HEK293 (cell line): ENCODE measurements at regions not wholly inside any gene's neighbourhood (a gene's known extent, or its start where the extent isn't known, plus 50 kb on each side); places are given as distances from the start of the nearest gene placed in this dataset.

Source experiments
- CTCF ChIA-PET: fragments of 350-600 bp; formaldehyde crosslinking; extraction: SDS; loops from one replicate; lab custom pipeline; 2021; ENCODE audit warnings: antibody characterized with exemption; lab: Yijun Ruan, JAX
- POLR2A ChIA-PET: fragments of 300-600 bp; formaldehyde crosslinking; extraction: SDS; loops from one replicate; lab custom pipeline; 2020; ENCODE audit warnings: antibody characterized with exemption, inconsistent platforms; lab: Yijun Ruan, JAX
- H3K27ac ChIP-seq: fragments of 200-500 bp; sonication (Bioruptor generic); 2 replicates; pipeline ENCODE4 v1.5.1; 2014; ENCODE audit warnings: low read depth, low read length, control low read depth, inconsistent platforms; ENCODE audit errors: extremely low read depth
- H3K36me3 ChIP-seq, 2 experiments: fragments of 200-500 bp in 1 of 2; sonication (Bioruptor generic) in 1 of 2; 1 replicate in 1 of 2; 2 replicates in 1 of 2; pipeline ENCODE4 v1.5.1; 2014 to 2017; ENCODE audit warnings: inconsistent platforms in 2 of 2, low read length in 2 of 2; ENCODE audit not compliant: control insufficient read depth in 2 of 2, insufficient read depth in 1 of 2
- H3K4me1 ChIP-seq: fragments of 200-500 bp; sonication (Bioruptor generic); 2 replicates; pipeline ENCODE4 v1.5.1; 2014; ENCODE audit warnings: mild to moderate bottlenecking, low read length, inconsistent platforms; ENCODE audit not compliant: control insufficient read depth, insufficient read depth
- H3K4me3 ChIP-seq: 2 replicates; pipeline ENCODE4 v1.5.1; 2011; ENCODE audit warnings: low read depth, mild to moderate bottlenecking, control low read depth, low read length, moderate library complexity
- H3K9me3 ChIP-seq: fragments of 200-500 bp; sonication (Bioruptor generic); 2 replicates; pipeline ENCODE4 v1.5.1; 2014; ENCODE audit warnings: low read depth, low read length, inconsistent platforms; ENCODE audit not compliant: control insufficient read depth, insufficient read depth
- GLIS2 ChIP-seq: fragments of 450-650 bp; formaldehyde crosslinking; IDR thresholded peaks from 2 replicates; pipeline ENCODE4 v1.5.1; 2016; ENCODE audit warnings: missing biosample characterization, missing genetic modification characterization
- HOXC10 ChIP-seq: sonication (generic); formaldehyde crosslinking; IDR thresholded peaks from 2 replicates; pipeline ENCODE4 v1.8.1; 2023; ENCODE audit warnings: mild to moderate bottlenecking, missing genetic modification reagents
- KLF8 ChIP-seq: fragments of 450-650 bp; formaldehyde crosslinking; IDR thresholded peaks from 2 replicates; pipeline ENCODE4 v1.5.1; 2016; ENCODE audit warnings: missing biosample characterization, missing genetic modification characterization
- OSR2 ChIP-seq: fragments of 450-650 bp; formaldehyde crosslinking; IDR thresholded peaks from 2 replicates; pipeline ENCODE4 v1.5.1; 2016; ENCODE audit warnings: missing biosample characterization, missing genetic modification characterization
- SALL2 ChIP-seq: fragments of 450-650 bp; formaldehyde crosslinking; IDR thresholded peaks from 2 replicates; pipeline ENCODE4 v1.5.0; 2017; ENCODE audit warnings: missing biosample characterization, mild to moderate bottlenecking, missing genetic modification characterization, borderline replicate concordance
- TRIM28 ChIP-seq: IDR thresholded peaks from 2 replicates; pipeline ENCODE4 v1.6.1; 2011; ENCODE audit warnings: low read length, control low read depth, borderline replicate concordance
- ZBTB44 ChIP-seq: fragments of 450-650 bp; IDR thresholded peaks from 2 replicates; pipeline ENCODE4 v1.5.1; 2018; ENCODE audit warnings: missing biosample characterization, mild to moderate bottlenecking, missing genetic modification characterization
- ZNF10 ChIP-seq: fragments of 450-650 bp; formaldehyde crosslinking; IDR thresholded peaks from 2 replicates; pipeline ENCODE4 v1.5.1; 2017; ENCODE audit warnings: missing biosample characterization, missing genetic modification characterization
- ZNF112 ChIP-seq: fragments of 450-650 bp; formaldehyde crosslinking; IDR thresholded peaks from 2 replicates; pipeline ENCODE4 v1.5.0; 2017; ENCODE audit warnings: missing biosample characterization, missing genetic modification characterization
- ZNF155 ChIP-seq: fragments of 450-650 bp; formaldehyde crosslinking; IDR thresholded peaks from 2 replicates; pipeline ENCODE4 v1.5.1; 2016; ENCODE audit warnings: missing biosample characterization, missing genetic modification characterization
- ZNF16 ChIP-seq: fragments of 450-650 bp; formaldehyde crosslinking; IDR thresholded peaks from 2 replicates; pipeline ENCODE4 v1.5.1; 2016; ENCODE audit warnings: low read depth, missing biosample characterization, missing genetic modification characterization
- ZNF274 ChIP-seq, 2 experiments: fragments of 200-500 bp in 1 of 2; fragments of 450-650 bp in 1 of 2; sonication (Bioruptor generic) in 1 of 2; formaldehyde crosslinking in 1 of 2; IDR thresholded peaks; 2 replicates each; pipeline versions ENCODE4 v1.5.1 to v1.6.1; 2014 to 2016; ENCODE audit warnings: borderline replicate concordance in 1 of 2, inconsistent platforms in 1 of 2, low read length in 1 of 2, missing biosample characterization in 1 of 2, missing genetic modification characterization in 1 of 2
- ZNF354C ChIP-seq: fragments of 450-650 bp; formaldehyde crosslinking; IDR thresholded peaks from 2 replicates; pipeline ENCODE4 v1.5.1; 2016; ENCODE audit warnings: missing biosample characterization, missing genetic modification characterization, low read depth, borderline replicate concordance
- ZNF391 ChIP-seq: fragments of 450-650 bp; formaldehyde crosslinking; IDR thresholded peaks from 2 replicates; pipeline ENCODE4 v1.5.1; 2016; ENCODE audit warnings: low read depth, missing biosample characterization, missing genetic modification characterization, borderline replicate concordance
- ZNF394 ChIP-seq: fragments of 450-650 bp; formaldehyde crosslinking; IDR thresholded peaks from 2 replicates; pipeline ENCODE4 v1.5.1; 2016; ENCODE audit warnings: missing biosample characterization, missing genetic modification characterization, mild to moderate bottlenecking, moderate library complexity, borderline replicate concordance
- ZNF521 ChIP-seq: fragments of 450-650 bp; formaldehyde crosslinking; IDR thresholded peaks from 2 replicates; pipeline ENCODE4 v1.5.1; 2017; ENCODE audit warnings: missing biosample characterization, mild to moderate bottlenecking, missing genetic modification characterization
- ZNF530 ChIP-seq: fragments of 450-650 bp; formaldehyde crosslinking; IDR thresholded peaks from 2 replicates; pipeline ENCODE4 v1.5.1; 2016; ENCODE audit warnings: low read depth, missing biosample characterization, missing genetic modification characterization
- ZNF544 ChIP-seq: fragments of 450-650 bp; formaldehyde crosslinking; IDR thresholded peaks from 2 replicates; pipeline ENCODE4 v1.5.0; 2017; ENCODE audit warnings: missing biosample characterization, missing genetic modification characterization
- ZNF560 ChIP-seq: fragments of 450-650 bp; formaldehyde crosslinking; IDR thresholded peaks from 2 replicates; pipeline ENCODE4 v1.5.1; 2017; ENCODE audit warnings: missing biosample characterization, missing genetic modification characterization, borderline replicate concordance
- ZNF571 ChIP-seq: fragments of 450-650 bp; formaldehyde crosslinking; IDR thresholded peaks from 2 replicates; pipeline ENCODE4 v1.5.0; 2017; ENCODE audit warnings: missing biosample characterization, missing genetic modification characterization
- ZNF837 ChIP-seq: fragments of 450-650 bp; formaldehyde crosslinking; IDR thresholded peaks from 2 replicates; pipeline ENCODE4 v1.5.1; 2016; ENCODE audit warnings: missing biosample characterization, missing genetic modification characterization
- TF ChIP-seq, protein P1 (sequence below): fragments of 450-650 bp; formaldehyde crosslinking; IDR thresholded peaks from 2 replicates; pipeline ENCODE4 v1.5.1; 2016; ENCODE audit warnings: missing biosample characterization, missing genetic modification characterization
- TF ChIP-seq, protein P2 (sequence below): fragments of 450-650 bp; formaldehyde crosslinking; IDR thresholded peaks from 2 replicates; pipeline ENCODE4 v1.5.1; 2017; ENCODE audit warnings: missing biosample characterization, mild to moderate bottlenecking, missing genetic modification characterization, moderate library complexity
- TF ChIP-seq, protein P3 (sequence below): fragments of 450-650 bp; formaldehyde crosslinking; IDR thresholded peaks from 2 replicates; pipeline ENCODE4 v1.5.1; 2016; ENCODE audit warnings: missing biosample characterization, missing genetic modification characterization
- TF ChIP-seq, protein P4 (sequence below): fragments of 450-650 bp; formaldehyde crosslinking; IDR thresholded peaks from 2 replicates; pipeline ENCODE4 v1.5.1; 2017; ENCODE audit warnings: missing biosample characterization, missing genetic modification characterization

GRCh38 chr4:124265701-124266100 lies 446.8 kb downstream of the ANKRD50 start:
- TF ChIP-seq OSR2 (tag by site-specific recombination): no peak
- no peak for TF ChIP-seq ZBTB44
- TF ChIP-seq ZNF560: no peak
- TF ChIP-seq, protein P1, sequence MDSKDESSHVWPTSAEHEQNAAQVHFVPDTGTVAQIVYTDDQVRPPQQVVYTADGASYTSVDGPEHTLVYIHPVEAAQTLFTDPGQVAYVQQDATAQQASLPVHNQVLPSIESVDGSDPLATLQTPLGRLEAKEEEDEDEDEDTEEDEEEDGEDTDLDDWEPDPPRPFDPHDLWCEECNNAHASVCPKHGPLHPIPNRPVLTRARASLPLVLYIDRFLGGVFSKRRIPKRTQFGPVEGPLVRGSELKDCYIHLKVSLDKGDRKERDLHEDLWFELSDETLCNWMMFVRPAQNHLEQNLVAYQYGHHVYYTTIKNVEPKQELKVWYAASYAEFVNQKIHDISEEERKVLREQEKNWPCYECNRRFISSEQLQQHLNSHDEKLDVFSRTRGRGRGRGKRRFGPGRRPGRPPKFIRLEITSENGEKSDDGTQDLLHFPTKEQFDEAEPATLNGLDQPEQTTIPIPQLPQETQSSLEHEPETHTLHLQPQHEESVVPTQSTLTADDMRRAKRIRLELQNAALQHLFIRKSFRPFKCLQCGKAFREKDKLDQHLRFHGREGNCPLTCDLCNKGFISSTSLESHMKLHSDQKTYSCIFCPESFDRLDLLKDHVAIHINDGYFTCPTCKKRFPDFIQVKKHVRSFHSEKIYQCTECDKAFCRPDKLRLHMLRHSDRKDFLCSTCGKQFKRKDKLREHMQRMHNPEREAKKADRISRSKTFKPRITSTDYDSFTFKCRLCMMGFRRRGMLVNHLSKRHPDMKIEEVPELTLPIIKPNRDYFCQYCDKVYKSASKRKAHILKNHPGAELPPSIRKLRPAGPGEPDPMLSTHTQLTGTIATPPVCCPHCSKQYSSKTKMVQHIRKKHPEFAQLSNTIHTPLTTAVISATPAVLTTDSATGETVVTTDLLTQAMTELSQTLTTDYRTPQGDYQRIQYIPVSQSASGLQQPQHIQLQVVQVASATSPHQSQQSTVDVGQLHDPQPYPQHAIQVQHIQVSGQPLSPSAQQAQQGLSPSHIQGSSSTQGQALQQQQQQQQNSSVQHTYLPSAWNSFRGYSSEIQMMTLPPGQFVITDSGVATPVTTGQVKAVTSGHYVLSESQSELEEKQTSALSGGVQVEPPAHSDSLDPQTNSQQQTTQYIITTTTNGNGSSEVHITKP (tag by site-specific recombination): no peak
- TF ChIP-seq ZNF544: no peak
- TF ChIP-seq, protein P2, sequence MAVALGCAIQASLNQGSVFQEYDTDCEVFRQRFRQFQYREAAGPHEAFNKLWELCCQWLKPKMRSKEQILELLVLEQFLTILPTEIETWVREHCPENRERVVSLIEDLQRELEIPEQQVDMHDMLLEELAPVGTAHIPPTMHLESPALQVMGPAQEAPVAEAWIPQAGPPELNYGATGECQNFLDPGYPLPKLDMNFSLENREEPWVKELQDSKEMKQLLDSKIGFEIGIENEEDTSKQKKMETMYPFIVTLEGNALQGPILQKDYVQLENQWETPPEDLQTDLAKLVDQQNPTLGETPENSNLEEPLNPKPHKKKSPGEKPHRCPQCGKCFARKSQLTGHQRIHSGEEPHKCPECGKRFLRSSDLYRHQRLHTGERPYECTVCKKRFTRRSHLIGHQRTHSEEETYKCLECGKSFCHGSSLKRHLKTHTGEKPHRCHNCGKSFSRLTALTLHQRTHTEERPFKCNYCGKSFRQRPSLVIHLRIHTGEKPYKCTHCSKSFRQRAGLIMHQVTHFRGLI (tag by site-specific recombination): no peak
- no peak for TF ChIP-seq ZNF530
- no peak for TF ChIP-seq ZNF354C (tag by site-specific recombination)
- no peak for TF ChIP-seq ZNF837 (tag by site-specific recombination)
- TF ChIP-seq ZNF16 (tag by site-specific recombination): no peak
- no peak for TF ChIP-seq ZNF571 (tag by site-specific recombination)
- TF ChIP-seq, protein P3, sequence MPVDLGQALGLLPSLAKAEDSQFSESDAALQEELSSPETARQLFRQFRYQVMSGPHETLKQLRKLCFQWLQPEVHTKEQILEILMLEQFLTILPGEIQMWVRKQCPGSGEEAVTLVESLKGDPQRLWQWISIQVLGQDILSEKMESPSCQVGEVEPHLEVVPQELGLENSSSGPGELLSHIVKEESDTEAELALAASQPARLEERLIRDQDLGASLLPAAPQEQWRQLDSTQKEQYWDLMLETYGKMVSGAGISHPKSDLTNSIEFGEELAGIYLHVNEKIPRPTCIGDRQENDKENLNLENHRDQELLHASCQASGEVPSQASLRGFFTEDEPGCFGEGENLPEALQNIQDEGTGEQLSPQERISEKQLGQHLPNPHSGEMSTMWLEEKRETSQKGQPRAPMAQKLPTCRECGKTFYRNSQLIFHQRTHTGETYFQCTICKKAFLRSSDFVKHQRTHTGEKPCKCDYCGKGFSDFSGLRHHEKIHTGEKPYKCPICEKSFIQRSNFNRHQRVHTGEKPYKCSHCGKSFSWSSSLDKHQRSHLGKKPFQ (tag by site-specific recombination): no peak
- no peak for TF ChIP-seq SALL2 (tag by site-specific recombination)
- TF ChIP-seq ZNF521: no peak
- TF ChIP-seq ZNF394 (tag by site-specific recombination): no peak
- TF ChIP-seq HOXC10: no peak
- no peak for TF ChIP-seq ZNF274 (IDR thresholded peaks at IDR 0.05; ENCODE audit: low read length)
- no peak for TF ChIP-seq ZNF274 (tag by site-specific recombination; IDR thresholded peaks at IDR 0.05; ENCODE audit: borderline replicate concordance)
- no peak for TF ChIP-seq ZNF112

DNA sequence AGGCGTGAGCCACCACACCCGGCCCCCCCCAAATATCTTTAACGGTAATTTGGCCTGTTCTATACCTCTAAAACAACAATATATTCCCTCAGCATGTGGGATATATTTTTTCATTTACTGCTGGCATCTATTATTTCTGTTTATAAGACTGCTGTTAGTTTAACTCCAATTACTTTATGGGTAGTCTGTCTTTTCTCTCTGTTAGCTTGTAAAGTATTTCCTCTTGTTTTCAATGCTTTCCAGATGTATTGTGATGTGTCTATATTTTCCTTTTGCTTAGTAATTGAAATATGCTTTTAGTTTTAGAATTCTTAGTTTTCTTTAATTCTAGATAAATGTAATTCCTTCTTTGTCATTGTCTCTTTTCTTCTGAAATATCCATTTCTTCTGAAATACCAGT lies 445.8 kb downstream of the ANKRD50 start:
- Histone ChIP-seq H3K9me3 (no peaks in the 10 kb centered on the region), H3K4me3 (no peak overlapping the region)
- CTCF ChIA-PET: no interaction called here

More at GRCh38 chr4:124265701-124266100, 446.8 kb downstream of the ANKRD50 start:
- POLR2A ChIA-PET: no interaction called here
- Histone ChIP-seq H3K27ac (no peak overlapping the region), H3K4me1 (no peaks in the 10 kb centered on the region), H3K36me3 (no peaks in the 10 kb centered on the region), H3K4me3 (no peak overlapping the region), H3K9me3 (no peaks in the 10 kb centered on the region)
- CTCF ChIA-PET: no interaction called here

More for the DNA sequence above, 445.8 kb downstream of the ANKRD50 start:
- no peak overlapping the region for H3K27ac ChIP-seq
- TF ChIP-seq ZNF10: no peak
- TF ChIP-seq GLIS2 (tag by site-specific recombination): no peak
- TF ChIP-seq SALL2 (tag by site-specific recombination): no peak
- no peak for TF ChIP-seq KLF8
- no peak for TF ChIP-seq TRIM28
- TF ChIP-seq ZNF155 (tag by site-specific recombination): no peak
- TF ChIP-seq, protein P4, sequence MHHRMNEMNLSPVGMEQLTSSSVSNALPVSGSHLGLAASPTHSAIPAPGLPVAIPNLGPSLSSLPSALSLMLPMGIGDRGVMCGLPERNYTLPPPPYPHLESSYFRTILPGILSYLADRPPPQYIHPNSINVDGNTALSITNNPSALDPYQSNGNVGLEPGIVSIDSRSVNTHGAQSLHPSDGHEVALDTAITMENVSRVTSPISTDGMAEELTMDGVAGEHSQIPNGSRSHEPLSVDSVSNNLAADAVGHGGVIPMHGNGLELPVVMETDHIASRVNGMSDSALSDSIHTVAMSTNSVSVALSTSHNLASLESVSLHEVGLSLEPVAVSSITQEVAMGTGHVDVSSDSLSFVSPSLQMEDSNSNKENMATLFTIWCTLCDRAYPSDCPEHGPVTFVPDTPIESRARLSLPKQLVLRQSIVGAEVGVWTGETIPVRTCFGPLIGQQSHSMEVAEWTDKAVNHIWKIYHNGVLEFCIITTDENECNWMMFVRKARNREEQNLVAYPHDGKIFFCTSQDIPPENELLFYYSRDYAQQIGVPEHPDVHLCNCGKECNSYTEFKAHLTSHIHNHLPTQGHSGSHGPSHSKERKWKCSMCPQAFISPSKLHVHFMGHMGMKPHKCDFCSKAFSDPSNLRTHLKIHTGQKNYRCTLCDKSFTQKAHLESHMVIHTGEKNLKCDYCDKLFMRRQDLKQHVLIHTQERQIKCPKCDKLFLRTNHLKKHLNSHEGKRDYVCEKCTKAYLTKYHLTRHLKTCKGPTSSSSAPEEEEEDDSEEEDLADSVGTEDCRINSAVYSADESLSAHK: no peak
- TF ChIP-seq ZNF391 (tag by site-specific recombination): no peak
- TF ChIP-seq, all 188 proteins: peak for 0
- H3K36me3 ChIP-seq: no peaks in the 10 kb centered on the region
- H3K4me1 ChIP-seq: no peaks in the 10 kb centered on the region
- POLR2A ChIA-PET: no interaction called here
